NCI-H128 (cell line): ENCODE measurements at regions not wholly inside any gene's neighbourhood (a gene's known extent, or its start where the extent isn't known, plus 50 kb on each side); places are given as distances from the start of the nearest gene placed in this dataset.

Source experiments
- DNase-seq: peaks from one replicate; lab custom pipeline; 2025; ENCODE audit not compliant: unreplicated experiment; lab: John Stamatoyannopoulos, UW

DNA sequence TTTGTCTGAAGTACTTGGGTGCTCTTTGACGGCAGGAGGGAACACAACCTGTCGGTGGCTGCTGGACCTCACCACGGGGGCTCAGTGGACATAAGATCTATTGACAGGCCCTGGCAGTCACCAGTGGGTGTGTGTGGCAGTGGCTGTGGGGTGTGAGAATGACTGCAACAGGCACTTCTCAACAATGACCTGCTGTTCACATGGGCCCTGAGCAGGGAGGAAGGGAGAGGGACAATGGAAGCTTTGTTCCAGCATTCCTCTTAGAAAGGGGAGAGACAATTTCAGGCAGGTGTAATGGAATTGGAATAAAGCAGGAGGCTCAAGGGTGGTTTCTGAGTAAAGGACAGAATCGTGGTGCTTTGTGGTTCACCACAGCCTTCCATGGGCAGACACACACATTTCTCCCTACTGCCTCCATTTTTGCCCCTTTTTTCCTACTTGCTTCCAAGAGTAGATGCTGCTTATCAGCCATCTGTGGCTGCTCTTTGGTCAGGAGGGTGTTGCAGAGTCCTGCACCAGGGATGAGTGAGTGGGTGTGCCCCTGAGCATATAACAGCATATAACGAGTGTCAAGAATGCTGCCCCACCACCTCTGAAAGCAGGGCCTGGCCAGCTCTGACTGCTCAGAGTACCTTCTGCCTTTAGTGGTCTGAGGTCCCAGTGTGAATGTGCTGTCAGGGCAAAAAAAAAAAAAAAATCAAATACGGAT, 267.7 kb downstream of the RASSF9 start:
- DNase-seq: no peak

DNA sequence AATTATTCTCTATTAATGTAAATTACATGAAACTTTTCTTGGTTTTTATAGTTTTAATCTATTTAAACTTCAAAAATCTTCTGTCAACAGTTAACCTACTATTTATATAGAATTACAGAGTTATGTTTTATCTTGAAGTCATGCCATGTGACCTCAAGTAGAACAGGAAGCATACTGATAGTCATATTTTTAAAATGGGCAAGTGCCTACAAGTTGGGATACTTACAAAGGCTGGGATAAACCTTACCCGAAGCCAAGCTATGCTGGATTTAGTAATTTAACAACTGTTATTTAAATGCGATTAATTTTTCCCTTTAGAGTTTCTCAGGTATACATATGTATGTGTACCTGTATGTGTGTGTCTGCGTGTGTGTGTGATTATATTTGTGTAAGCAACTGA, 266.9 kb downstream of the RASSF9 start:
- no peak for DNase-seq

DNA sequence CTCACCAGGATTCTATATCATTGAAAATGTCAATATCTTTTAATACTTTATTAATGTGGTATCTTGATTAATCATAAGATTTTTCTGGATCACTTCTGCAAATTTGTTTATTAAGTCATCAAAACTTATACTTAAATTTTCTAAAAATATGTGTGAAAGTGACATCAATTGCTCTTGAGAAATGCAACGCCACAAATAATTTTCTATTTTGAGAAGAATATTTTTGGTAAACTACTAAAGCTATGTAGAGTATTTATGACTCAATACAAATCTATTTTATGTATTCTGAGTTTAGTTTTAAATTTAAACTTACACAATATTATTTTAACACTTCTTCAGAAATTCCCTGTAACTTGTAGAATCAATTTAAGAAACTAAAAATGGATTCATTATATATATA, 263.3 kb downstream of the RASSF9 start:
- DNase-seq: no peak

DNA sequence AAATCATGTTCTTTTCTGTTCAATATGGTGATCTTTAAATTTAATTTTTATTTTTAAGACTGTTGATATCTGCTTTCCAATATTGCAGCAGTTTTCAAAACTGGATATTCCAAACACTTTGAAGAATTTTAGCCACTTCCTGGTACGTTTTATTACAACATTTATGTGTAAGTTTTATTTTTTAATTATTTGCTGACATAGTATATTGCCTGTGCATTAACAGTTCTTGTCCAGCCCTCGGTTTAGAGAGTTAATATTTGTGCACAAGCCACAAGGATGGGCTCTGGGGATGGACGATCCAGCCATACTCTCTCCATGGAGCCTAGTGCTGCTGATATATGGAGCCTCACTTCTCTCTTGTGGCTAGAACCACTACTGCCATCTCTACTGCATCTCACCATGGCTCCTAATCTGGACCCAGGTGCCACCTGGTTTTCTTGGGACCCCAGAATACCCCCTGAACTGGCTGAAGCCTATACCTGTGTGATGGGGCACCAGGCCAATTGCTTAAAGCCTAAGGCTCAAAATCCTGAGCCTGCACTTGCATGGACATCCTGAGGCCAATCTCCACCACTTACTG, 262.5 kb downstream of the RASSF9 start:
- no peak for DNase-seq

DNA sequence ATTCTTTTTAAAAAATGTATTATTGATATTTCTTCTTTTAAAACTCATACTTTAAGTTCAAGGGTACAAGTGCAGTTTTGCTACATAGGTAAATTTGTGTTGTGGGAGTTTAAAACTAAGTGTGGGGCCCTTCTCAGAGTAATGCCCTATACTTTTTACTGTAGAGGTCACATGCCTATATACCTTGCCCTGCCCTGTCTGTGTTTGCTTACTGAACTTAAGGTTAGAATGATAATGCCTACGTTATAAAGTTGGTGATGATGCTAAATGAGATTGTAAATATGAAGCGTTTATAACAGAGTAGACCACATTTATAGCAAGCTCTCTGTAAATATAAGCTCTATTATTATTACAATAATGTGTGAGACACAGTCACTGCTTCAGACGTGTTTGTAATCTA, 261.9 kb downstream of the RASSF9 start:
- no peak for DNase-seq

DNA sequence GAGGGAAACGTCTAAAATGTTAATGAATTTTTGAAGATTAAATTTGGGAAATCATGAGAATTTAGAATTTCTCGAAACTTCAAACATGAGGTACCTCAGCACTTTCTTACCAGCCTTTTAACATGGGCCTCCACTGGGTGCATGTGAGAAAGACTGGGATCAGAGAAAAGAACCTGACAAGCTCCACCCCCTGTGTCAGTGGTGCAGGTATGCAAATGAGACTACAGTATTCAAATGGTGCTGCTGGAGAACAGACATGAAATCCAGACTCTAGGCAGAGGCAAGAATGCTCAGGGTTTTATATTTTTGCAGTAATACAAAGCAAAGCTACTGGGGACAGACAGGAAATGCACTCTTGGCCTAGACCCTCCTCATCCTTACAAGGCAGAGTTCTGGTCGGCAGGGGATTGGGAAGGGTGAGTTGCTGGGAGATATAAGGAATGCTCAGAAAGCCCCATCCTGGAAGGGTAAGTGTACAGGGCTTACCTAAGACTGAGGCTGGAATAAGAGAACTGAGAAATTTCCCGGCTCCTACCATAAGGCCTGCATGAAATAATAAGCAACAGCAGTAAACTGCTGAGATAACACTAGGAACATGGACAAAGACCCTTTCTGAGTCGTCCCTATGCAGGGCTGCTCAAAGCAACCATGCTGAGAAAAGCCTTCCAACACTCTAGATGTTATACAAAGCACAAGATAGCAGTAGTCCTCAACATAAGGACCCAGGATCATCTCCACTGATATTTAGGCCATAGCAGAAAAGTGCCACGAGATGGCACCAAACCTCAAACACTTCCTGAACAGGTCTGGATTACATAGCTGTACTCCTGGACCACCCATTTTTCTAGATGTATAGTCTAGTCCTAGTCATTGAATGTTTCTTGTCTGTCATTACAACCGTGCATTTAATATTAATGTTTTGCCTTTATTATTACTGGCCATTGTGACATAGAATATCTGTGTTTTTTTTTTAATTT, 260.8 kb downstream of the RASSF9 start:
- no peak for DNase-seq

DNA sequence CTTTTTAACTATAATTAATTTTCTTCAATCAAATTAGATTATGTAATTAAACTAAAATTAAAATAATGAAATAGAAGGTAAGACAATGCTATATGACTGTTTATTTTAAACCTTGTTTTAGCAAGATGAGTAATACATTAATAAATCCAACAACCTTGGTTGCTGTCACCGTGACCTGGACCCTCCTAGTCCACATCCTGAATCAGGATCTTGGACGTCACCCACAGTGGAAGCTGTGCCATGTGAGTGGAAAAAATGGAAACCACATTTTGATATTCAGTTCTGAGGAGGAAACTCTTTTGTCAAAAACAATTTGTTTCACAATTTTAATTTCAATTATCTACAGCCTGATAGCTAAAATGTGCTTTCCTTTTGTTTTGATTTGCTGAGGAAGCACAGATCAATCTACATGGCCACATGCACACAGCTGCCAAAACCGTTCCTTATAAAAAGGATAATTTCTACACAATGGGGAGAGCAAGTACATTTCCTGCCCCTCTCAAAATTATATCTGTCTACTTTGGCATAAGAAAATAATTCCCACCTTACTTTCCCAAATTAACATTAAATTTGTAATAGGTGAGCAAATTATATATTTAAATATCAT, 255.5 kb downstream of the RASSF9 start:
- no peak for DNase-seq

DNA sequence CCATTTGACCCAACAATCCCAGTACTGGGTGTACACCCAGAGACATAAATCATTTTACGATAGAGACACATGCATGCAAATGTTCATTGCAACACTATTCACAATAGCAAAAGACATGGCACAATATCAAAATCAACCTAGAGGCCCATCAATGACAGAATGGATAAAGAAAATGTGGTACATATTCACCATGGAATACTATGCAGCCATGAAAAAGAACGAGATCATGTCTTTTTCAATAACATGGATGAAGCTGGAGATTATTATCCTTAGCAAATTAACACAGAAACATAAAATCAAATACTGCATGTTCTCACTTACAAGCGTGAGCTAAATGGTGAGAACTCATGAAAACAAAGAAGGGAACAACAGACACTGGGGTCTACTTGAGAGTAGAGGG, 249.1 kb downstream of the RASSF9 start:
- no peak for DNase-seq

DNA sequence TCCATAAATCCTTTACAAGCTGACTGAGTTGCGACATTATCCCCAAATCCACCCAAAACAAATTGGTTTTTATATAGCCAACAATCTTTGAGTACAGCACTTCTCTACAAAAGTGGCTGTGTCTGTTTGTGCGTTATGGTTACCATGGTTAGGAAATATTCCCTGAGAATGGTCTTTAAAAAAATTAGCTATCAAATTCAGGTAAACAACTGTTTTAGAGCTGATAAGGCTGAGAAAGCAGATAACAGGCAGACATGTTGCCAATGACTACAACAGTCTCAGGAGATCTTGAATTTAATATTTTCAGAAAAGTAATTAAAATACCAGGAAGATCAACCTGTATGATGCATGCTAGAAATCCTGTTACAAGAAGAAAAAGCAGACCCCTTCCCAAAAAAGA, 248.0 kb downstream of the RASSF9 start:
- no peak for DNase-seq

DNA sequence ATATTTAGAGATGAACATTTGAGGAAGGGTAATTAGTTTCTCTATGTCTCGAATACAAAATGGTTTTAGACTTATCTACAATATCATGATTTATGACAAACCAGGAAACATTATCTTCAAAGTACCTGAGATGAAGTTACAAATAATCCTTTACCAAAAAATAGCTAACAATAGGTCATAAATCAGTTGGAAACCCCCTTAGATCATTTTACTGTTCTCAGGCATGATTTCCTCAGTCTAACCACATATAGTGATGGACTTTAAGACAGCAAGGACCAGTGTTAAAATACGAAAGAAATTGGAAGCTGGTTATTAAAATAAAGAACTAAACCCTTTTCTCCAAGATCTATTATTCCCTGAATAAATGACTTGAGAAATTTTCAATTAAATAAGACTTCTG, 235.4 kb downstream of the RASSF9 start:
- DNase-seq: no peak

DNA sequence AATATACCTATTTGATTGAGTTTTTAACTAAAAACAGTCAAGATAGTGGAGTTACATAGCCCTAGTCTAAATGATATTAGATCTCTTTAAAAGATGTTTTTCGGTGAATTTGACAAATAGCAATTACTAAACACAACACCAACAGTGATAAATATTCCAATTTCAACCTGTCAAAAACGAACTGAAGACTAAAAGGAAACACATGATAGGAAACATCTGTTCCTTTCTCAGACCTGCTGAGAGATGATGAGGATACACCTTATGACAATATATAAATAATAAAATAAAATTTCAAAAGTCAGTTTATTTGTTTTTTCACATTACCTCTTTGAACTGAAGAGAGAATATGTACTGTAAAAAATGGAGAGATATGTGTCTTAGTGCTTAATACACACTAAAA, 232.7 kb downstream of the RASSF9 start:
- DNase-seq: no peak

DNA sequence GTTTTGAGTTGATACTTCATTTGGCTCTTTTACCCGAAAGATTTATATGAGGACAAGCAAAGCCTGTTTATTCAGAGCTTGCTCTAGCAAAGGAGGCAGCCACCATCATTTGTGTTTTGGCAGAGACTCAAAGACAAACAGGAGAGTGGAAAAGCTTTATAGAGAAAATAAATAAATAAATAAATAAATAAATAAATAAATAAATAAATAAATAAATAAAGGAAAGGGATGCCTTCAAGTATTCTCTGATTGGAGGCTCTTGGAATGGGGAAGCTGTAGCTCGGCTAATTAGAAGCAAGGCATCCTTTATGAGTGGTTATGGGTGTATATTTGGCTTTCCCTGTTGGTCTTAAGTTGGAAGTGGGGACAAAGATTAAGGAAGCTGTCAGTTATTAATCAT, 229.8 kb downstream of the RASSF9 start:
- no peak for DNase-seq

DNA sequence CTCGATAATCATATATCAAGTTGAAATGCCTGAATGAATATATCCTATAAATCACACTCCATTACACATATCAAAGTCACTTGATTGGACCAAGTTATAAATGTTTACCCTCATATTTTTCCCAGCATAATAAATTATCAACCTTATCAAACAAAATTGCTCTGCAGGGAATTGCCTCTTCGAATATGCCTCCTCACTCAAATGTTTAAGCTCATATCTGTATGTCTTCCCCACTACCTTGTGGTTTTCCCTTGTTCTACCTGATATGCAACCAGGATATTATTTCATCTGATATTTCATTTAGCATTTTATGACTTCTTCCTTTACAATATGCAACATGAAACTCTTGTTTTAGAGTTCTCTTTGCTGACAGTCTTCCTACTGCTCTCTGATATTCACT, 226.4 kb downstream of the RASSF9 start:
- DNase-seq: no peak

DNA sequence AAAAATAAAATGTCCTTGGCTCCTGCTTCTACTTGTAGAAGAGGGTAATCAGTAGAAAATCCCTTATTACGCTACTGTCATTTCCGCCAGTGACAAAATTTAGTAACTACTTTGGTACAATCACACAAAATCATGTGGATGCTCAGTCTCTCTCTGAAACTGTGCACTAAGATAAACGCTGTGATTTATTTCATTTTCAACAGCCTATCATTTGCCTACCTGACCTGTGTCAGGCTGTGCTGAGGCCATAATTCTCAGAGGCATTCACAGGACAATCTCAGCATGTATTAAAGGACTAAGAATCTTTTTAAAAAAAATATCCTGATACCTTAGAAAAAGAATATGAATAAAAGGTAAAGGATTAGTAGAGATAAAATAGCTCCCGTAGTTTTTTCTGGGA, 226.0 kb downstream of the RASSF9 start:
- DNase-seq: no peak

DNA sequence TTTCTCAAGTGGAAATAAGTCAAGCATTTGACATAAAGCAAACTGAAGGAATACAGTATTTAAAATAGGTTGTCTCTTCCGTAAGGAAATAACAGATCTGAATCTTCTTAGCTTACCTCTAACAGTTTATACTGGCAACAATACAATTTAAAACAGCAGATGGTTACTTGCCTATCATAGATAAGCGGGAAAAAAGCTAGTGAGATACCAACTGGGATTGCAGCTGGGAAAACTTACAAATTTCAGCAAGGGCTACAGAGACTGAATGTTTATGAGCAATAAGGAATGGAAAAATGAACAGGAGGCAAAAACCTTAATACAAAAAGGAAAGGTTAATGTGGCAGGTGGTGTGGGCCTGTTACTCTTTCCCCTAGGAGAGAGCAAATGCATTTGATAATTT, 220.0 kb downstream of the RASSF9 start:
- DNase-seq: no peak

DNA sequence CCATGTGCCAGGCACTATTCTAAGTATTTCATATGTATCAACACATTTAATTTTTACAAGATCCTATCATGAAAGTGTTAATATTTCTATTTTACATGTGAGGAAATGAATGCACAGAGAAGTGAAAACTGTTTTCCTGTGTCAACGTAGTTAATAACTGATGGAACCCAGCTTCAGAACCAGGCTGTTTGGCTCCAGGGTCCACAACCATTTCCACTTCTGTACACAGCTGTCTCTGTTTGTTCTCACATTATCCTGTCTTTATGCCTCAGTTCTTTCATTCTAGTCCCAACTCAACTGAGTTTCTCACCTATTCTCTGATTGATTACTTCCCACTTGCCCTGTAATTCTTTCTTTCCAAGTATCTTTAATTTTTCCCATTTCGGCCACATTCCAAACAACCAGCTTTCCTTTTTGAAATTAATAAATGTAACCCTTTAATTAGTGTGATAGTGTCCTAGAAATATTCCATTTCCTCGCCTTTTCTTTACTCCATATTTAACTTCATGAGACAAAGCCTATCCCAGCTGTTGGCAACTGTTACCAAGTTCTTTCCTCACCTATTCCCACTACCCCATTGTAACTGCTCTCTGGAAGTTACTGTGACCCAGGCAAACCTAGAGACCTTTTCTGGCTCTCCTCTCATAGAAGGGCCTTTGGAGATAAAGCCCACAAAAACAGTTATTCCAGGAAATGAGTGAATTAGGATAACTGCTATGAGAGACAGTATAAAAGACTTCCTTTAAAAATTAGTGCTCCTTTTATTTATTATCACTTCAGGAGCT, 218.7 kb downstream of the RASSF9 start:
- no peak for DNase-seq

DNA sequence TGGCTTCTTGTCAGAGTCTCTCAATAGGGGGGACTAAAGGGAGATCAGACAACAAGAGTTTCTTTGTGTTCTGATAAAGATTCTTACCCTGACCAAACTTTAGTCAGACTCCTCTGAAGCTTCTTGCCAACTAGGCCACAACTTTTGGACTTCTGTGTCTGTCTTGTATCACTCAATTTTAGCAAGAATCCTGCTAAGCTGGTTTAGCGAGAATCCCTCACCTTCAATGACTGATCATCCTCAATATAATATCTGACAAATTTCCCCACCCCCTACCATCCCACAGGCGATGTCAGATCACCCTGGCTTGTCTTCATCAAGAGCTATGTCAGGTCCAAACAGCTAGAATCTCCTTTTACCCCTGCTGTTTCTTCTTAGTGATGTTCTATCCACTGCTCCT, 215.2 kb downstream of the RASSF9 start:
- DNase-seq: no peak

DNA sequence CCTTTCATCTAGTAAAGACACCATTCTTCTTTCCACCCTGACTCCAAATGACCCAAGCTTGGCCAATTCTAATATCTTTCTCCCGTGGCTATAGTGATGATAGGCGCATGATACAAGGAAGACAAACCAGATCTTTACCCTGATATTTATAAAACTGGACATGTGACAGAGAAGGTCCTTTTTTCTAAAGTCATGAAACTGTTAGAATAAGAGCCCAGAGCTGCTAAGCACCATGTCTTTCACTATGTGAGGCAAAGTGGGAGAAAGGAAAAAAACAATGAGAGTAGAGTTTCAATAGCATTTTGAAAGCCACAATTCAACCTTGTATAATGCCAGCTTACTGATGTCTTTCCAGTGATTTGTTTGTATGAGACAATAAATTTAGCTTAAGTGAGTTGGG, 212.4 kb downstream of the RASSF9 start:
- no peak for DNase-seq

DNA sequence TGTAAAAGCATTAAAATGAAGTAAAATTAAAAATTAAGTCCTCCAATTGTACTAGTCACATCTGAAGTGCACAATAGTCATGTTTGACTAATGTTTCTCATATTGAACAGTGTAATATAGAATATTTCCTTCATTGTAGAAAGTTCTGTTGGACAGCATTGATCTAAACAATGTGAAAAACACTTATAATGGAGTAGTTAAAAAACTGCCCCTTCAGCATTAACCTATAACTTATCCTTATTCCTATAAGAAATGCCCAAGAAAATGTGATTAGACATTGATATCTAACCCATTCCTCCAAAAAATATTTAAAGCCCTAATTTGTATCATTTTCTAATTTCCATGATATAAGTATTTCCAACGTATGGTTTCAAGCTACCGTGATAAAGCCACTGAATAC, 210.7 kb downstream of the RASSF9 start:
- DNase-seq: no peak

DNA sequence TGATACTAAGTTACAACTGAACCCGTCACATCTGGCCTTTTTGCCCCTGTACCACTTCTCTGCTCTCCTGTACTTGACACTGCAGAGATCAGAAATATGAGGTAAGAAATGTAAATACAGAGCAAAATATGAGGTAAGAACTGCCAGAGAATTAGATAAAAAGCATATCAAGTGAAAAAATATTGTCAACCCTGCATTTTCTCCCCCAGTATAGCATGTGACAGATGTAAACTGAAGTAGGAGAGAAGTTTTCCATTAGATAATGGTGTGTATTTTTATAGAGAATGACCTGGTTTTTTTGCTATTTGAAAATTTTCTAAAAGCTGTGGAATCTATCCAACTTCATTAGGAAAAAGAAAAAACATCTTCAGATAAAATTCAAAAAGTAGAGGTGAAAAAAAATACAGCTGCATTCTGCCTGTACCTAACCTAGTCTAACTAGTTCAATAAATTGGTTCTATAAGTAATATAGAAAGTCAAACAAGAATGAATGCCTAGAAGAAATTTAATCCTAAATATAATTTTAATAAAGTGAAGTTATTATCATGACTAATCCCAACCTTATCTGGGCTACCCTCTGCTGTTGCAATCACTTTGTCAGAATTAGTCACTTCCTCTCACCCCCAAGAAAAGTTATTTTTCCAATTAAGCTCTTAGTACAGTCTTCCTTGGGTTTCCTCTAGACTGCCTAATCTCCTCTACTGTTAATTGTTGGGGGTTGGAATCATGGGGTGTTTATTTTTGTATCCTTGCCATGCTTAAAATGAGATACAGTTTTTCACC, 210.0 kb downstream of the RASSF9 start:
- DNase-seq: no peak
